ENCODE measurements at regions not wholly inside any gene's neighbourhood (a gene's known extent, or its start where the extent isn't known, plus 50 kb on each side); places are given as distances from the start of the nearest gene placed in this dataset.

- no peak for TF ChIP-seq CTCF (IDR thresholded peaks at IDR 0.05)
- H3K9me3 ChIP-seq = no peaks in the 10 kb centered on the region
- H3K4me1 ChIP-seq (ENCODE audit: low read depth) = no peaks in the 10 kb centered on the region
- intact Hi-C loops (cut with DNase I, micrococcal nuclease) = no loop called here
- no peak for ATAC-seq
- no peak for DNase-seq
- H3K36me3 ChIP-seq (ENCODE audit: low read depth) = no peaks in the 10 kb centered on the region
- H3K4me3 ChIP-seq = no peak overlapping the region
Observed at GRCh38 chr1:101153692-101154091, 83.1 kb upstream of the S1PR1 start.

- intact Hi-C loops (cut with DNase I, micrococcal nuclease) = no loop called here
- no peak for TF ChIP-seq CTCF (IDR thresholded peaks at IDR 0.05)
- Histone ChIP-seq H3K4me3 (no peak overlapping the region), H3K36me3 (ENCODE audit: low read depth) (no peaks in the 10 kb centered on the region), H3K4me1 (ENCODE audit: low read depth) (no peaks in the 10 kb centered on the region), H3K9me3 (no peaks in the 10 kb centered on the region)
- ATAC-seq (no peak), DNase-seq (no peak)
Observed at GRCh38 chr1:101152633-101153032, 84.2 kb upstream of the S1PR1 start.

DNA sequence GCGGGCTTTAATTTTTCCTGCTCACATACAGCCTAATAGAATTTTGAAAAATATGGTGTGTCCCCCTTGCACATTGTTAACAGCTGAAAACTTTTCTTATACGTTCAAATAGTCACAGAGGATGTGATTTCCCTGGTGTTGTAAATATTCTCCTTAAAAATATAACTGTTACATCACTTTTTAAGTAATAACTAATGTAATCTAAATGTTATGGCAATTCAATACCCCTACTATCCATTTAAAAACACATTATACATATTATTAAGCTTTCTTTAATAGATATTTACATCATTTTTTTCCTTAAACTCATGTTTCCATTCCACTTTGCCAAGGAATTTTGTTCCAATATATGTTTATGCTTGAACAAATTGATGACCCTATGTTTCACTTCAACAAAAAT, 85.5 kb upstream of the S1PR1 start:
- Histone ChIP-seq H3K36me3 (ENCODE audit: low read depth) (no peaks in the 10 kb centered on the region), H3K9me3 (no peaks in the 10 kb centered on the region), H3K4me1 (ENCODE audit: low read depth) (no peaks in the 10 kb centered on the region), H3K4me3 (no peak overlapping the region)
- DNase-seq = no peak
- TF ChIP-seq CTCF (IDR thresholded peaks at IDR 0.05) = no peak
- intact Hi-C loops (cut with DNase I, micrococcal nuclease) = no loop called here
- no peak for ATAC-seq

- no peak for ATAC-seq
- TF ChIP-seq CTCF (IDR thresholded peaks at IDR 0.05) = no peak
- no peak for DNase-seq
- no peaks in the 10 kb centered on the region for H3K4me1 ChIP-seq (ENCODE audit: low read depth)
- intact Hi-C loops (cut with DNase I, micrococcal nuclease) = no loop called here
- H3K36me3 ChIP-seq (ENCODE audit: low read depth) = no peaks in the 10 kb centered on the region
- H3K9me3 ChIP-seq = no peaks in the 10 kb centered on the region
- no peak overlapping the region for H3K4me3 ChIP-seq
Observed at GRCh38 chr1:101150670-101151069, 86.1 kb upstream of the S1PR1 start.

GRCh38 chr1:101150266-101150665, 86.6 kb upstream of the S1PR1 start:
- ATAC-seq (no peak), DNase-seq (no peak)
- H3K4me3 ChIP-seq = no peak overlapping the region
- H3K4me1 ChIP-seq (ENCODE audit: low read depth) = no peaks in the 10 kb centered on the region
- intact Hi-C loops (cut with DNase I, micrococcal nuclease) = no loop called here
- no peaks in the 10 kb centered on the region for H3K36me3 ChIP-seq (ENCODE audit: low read depth)
- TF ChIP-seq CTCF (IDR thresholded peaks at IDR 0.05) = no peak
- H3K9me3 ChIP-seq = no peaks in the 10 kb centered on the region

GRCh38 chr1:101148980-101149379, 87.8 kb upstream of the S1PR1 start:
- H3K4me3 ChIP-seq = no peak overlapping the region
- no peaks in the 10 kb centered on the region for H3K4me1 ChIP-seq (ENCODE audit: low read depth)
- H3K9me3 ChIP-seq = no peaks in the 10 kb centered on the region
- DNase-seq = no peak
- no peak for TF ChIP-seq CTCF (IDR thresholded peaks at IDR 0.05)
- no peaks in the 10 kb centered on the region for H3K36me3 ChIP-seq (ENCODE audit: low read depth)
- intact Hi-C loops (cut with DNase I, micrococcal nuclease) = no loop called here
- no peak for ATAC-seq

All from mucosa of descending colon (tissue), 3 donors.